ENCODE measurements at regions not wholly inside any gene's neighbourhood (a gene's known extent, or its start where the extent isn't known, plus 50 kb on each side); places are given as distances from the start of the nearest gene placed in this dataset.

DNA sequence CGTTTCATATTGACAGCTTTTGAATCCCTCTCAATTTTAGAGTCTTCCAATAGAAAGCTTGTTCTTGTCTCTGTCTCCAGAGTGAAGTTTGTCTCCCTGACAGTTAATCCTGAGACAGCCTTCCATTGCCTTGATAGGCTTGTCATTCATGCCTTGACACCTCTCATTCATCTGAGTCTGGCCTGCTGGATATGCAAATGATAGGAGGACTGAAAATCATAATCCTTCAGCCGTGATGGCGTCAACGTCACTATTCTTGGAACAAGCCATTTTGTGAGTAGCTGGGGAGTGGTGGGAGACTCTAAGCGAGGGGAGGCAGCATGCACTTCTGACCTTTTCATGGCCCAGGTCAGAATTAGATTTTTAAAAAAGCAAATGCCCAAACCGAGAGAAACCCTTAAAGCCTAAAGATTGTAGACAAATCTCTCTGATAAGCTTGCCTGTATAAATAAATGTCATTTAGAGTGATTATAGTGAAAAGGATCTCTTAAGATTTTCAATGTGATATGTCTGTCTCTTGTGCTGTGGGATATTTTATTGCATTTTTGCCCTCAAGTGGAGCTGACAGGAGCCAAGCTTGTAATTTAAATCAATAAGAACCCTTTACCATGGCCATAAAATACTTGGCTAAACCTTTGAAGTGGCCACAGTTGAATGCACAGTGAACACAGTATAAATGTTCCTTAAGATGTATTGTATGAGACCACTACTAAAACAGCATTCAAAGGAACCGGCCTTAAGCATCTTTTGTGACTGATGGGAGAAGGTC, 148.8 kb downstream of the SNX10 start:
- 90% methylated on average over 7 of the region's 7 CpGs for WGBS
- TF ChIP-seq EP300 (IDR thresholded peaks at IDR 0.05): no peak
- no peak for TF ChIP-seq POLR2AphosphoS5 (IDR thresholded peaks at IDR 0.05)
- no peak for TF ChIP-seq CTCF (IDR thresholded peaks at IDR 0.05)
- no peak for TF ChIP-seq POLR2A (IDR thresholded peaks at IDR 0.05; ENCODE audit: low read depth)
- intact Hi-C loops (cut with DNase I): no loop called here

DNA sequence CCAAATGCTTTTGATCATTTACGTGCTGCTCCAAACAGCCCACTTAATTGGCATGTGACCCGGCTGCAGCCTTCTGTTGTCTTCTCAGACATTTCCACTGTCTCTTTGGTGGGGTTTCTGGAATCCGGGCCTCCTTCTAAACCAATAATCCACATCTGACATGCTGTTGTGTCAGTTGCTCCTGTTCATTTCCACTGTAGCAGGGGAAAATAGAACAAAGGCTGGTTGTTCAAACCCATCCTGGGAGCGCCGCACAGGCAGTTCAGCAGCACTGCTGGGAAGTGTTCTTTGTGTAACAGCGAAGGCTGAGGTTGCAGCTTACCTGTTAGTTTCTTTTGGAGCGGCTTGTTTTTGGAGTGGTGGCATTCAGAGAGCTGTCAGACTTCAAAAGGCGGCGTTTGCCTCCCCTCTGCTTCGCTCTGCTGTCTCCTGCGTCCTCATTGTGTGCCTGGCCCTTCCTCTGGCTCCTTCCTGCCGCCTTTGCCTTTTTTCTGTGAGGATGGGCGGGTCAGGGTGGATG, 149.4 kb downstream of the SNX10 start:
- intact Hi-C loops (cut with DNase I): no loop called here
- WGBS: 85% methylated on average over 13 of the region's 13 CpGs
- no peaks in the 10 kb centered on the region for H3K4me1 ChIP-seq
- peaks cover 0 to 8% (median 0%) of the 10 kb centered on the region in 4 donors for H3K27me3 ChIP-seq
- H3K36me3 ChIP-seq: no peaks in the 10 kb centered on the region
- TF ChIP-seq EP300 (IDR thresholded peaks at IDR 0.05) (no peak), POLR2AphosphoS5 (IDR thresholded peaks at IDR 0.05) (no peak), POLR2A (IDR thresholded peaks at IDR 0.05; ENCODE audit: low read depth) (no peak), CTCF (IDR thresholded peaks at IDR 0.05) (no peak)
- DNase-seq (ENCODE audit: extremely low spot score): no peak
- no peak overlapping the region for H3K4me3 ChIP-seq
- H3K27ac ChIP-seq (replicated peaks in 1 of 4): no peak overlapping the region
- no peaks in the 10 kb centered on the region for H3K9me3 ChIP-seq

More for the DNA sequence above, 148.8 kb downstream of the SNX10 start:
- Histone ChIP-seq H3K9me3 (no peaks in the 10 kb centered on the region), H3K4me1 (no peaks in the 10 kb centered on the region), H3K27ac (replicated peaks in 1 of 4) (no peak overlapping the region), H3K4me3 (no peak overlapping the region), H3K27me3 (peaks cover 0 to 8% (median 0%) of the 10 kb centered on the region in 4 donors), H3K36me3 (no peaks in the 10 kb centered on the region)
- no peak for DNase-seq (ENCODE audit: extremely low spot score)

DNA sequence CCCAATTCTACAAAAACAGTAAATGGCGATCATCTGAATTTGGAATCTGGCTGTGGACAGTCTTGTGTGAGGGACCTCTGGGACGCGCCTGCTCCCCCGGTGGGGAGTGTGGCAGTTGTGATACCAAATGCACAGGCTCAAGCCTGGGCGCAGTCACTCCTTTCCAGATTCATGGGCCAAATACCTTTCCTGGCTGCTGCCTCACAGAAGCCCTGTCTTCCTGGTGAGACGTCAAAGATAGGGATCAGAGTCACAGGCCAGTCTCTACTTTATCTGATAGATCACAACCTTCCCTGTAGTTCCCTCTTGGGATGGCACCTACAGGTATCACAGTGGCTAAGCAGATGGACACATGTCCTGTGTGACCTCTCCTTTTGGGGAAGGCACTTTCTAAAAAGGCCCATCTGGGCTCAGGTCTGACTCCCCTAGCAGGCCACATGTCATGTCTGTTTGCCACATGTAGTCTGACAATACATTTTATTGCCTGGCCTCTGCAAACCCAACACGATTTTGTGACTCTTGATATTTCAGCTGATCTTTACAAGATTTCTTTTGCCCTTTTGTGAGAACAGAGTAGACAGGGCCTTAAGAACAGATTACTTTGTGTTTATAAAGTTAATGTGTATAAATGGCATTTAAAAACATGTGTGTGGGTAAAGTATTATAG, 150.1 kb downstream of the SNX10 start:
- no peak overlapping the region for H3K4me3 ChIP-seq
- H3K9me3 ChIP-seq: no peaks in the 10 kb centered on the region
- H3K27ac ChIP-seq (replicated peaks in 1 of 4): no peak overlapping the region
- no peaks in the 10 kb centered on the region for H3K36me3 ChIP-seq
- no peak for TF ChIP-seq POLR2AphosphoS5 (IDR thresholded peaks at IDR 0.05)
- TF ChIP-seq EP300 (IDR thresholded peaks at IDR 0.05): no peak
- TF ChIP-seq POLR2A (IDR thresholded peaks at IDR 0.05; ENCODE audit: low read depth): no peak
- no peak for TF ChIP-seq CTCF (IDR thresholded peaks at IDR 0.05)
- DNase-seq (ENCODE audit: extremely low spot score): no peak
- peaks cover 0 to 8% (median 0%) of the 10 kb centered on the region in 4 donors for H3K27me3 ChIP-seq
- intact Hi-C loops (cut with DNase I): no loop called here
- 90% methylated on average over 7 of the region's 7 CpGs for WGBS
- H3K4me1 ChIP-seq: no peaks in the 10 kb centered on the region

DNA sequence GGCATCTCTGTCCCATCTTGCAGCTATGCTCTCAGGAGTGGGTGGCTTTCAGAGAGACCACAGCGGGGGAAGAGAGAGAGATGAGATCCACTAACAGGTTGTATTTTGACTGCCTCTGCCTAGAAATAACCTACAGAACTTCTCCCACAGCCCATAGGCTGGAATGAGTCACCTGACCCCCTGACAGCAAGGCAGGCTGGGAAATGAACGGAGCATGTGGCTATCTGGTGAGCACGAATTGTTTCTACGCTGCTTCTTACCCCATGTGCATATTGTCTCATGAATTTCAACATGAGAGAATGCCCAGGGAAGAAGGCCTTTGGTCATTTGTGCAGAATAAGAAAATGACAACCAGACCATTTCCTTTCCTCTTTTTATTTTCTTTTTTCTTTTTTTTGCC, 151.3 kb downstream of the SNX10 start:
- TF ChIP-seq EP300 (IDR thresholded peaks at IDR 0.05) (no peak), POLR2A (IDR thresholded peaks at IDR 0.05; ENCODE audit: low read depth) (no peak), CTCF (IDR thresholded peaks at IDR 0.05) (no peak), POLR2AphosphoS5 (IDR thresholded peaks at IDR 0.05) (no peak)
- Histone ChIP-seq H3K27me3 (peaks cover 0 to 8% (median 0%) of the 10 kb centered on the region in 4 donors), H3K36me3 (no peaks in the 10 kb centered on the region), H3K4me1 (no peaks in the 10 kb centered on the region), H3K27ac (replicated peaks in 1 of 4) (no peak overlapping the region), H3K9me3 (no peaks in the 10 kb centered on the region), H3K4me3 (no peak overlapping the region)
- intact Hi-C loops (cut with DNase I): no loop called here
- DNase-seq (ENCODE audit: extremely low spot score): no peak
- WGBS: 97% methylated on average over 4 of the region's 4 CpGs

All from esophagus muscularis mucosa (tissue), 4 donors.